HEK293 (cell line): ENCODE measurements at regions not wholly inside any gene's neighbourhood (a gene's known extent, or its start where the extent isn't known, plus 50 kb on each side); places are given as distances from the start of the nearest gene placed in this dataset.

ENCODE experiments used
- CTCF ChIA-PET: fragments of 350-600 bp; formaldehyde crosslinking; extraction: SDS; loops from one replicate; lab custom pipeline; 2021; ENCODE audit warnings: antibody characterized with exemption; lab: Yijun Ruan, JAX
- POLR2A ChIA-PET: fragments of 300-600 bp; formaldehyde crosslinking; extraction: SDS; loops from one replicate; lab custom pipeline; 2020; ENCODE audit warnings: antibody characterized with exemption, inconsistent platforms; lab: Yijun Ruan, JAX
- H3K27ac ChIP-seq: fragments of 200-500 bp; sonication (Bioruptor generic); 2 replicates; pipeline ENCODE4 v1.5.1; 2014; ENCODE audit warnings: low read depth, low read length, control low read depth, inconsistent platforms; ENCODE audit errors: extremely low read depth
- H3K36me3 ChIP-seq, 2 experiments: fragments of 200-500 bp in 1 of 2; sonication (Bioruptor generic) in 1 of 2; 1 replicate in 1 of 2; 2 replicates in 1 of 2; pipeline ENCODE4 v1.5.1; 2014 to 2017; ENCODE audit warnings: inconsistent platforms in 2 of 2, low read length in 2 of 2; ENCODE audit not compliant: control insufficient read depth in 2 of 2, insufficient read depth in 1 of 2
- H3K4me1 ChIP-seq: fragments of 200-500 bp; sonication (Bioruptor generic); 2 replicates; pipeline ENCODE4 v1.5.1; 2014; ENCODE audit warnings: mild to moderate bottlenecking, low read length, inconsistent platforms; ENCODE audit not compliant: control insufficient read depth, insufficient read depth
- H3K4me3 ChIP-seq: 2 replicates; pipeline ENCODE4 v1.5.1; 2011; ENCODE audit warnings: low read depth, mild to moderate bottlenecking, control low read depth, low read length, moderate library complexity
- H3K9me3 ChIP-seq: fragments of 200-500 bp; sonication (Bioruptor generic); 2 replicates; pipeline ENCODE4 v1.5.1; 2014; ENCODE audit warnings: low read depth, low read length, inconsistent platforms; ENCODE audit not compliant: control insufficient read depth, insufficient read depth
- FEZF1 ChIP-seq: fragments of 450-650 bp; formaldehyde crosslinking; IDR thresholded peaks from 2 replicates; pipeline ENCODE4 v1.5.1; 2016; ENCODE audit warnings: missing biosample characterization, missing genetic modification characterization
- IKZF3 ChIP-seq: fragments of 450-650 bp; IDR thresholded peaks from 2 replicates; pipeline ENCODE4 v1.5.0; 2018; ENCODE audit warnings: missing biosample characterization, mild to moderate bottlenecking, missing genetic modification characterization, moderate library complexity
- MYNN ChIP-seq: fragments of 450-650 bp; formaldehyde crosslinking; IDR thresholded peaks from 2 replicates; pipeline ENCODE4 v1.5.1; 2016; ENCODE audit warnings: missing biosample characterization, missing genetic modification characterization, borderline replicate concordance
- MZF1 ChIP-seq: fragments of 450-650 bp; formaldehyde crosslinking; IDR thresholded peaks from 2 replicates; pipeline ENCODE4 v1.5.1; 2017; ENCODE audit warnings: missing biosample characterization, missing genetic modification characterization, borderline replicate concordance
- ZBTB17 ChIP-seq: fragments of 450-650 bp; formaldehyde crosslinking; IDR thresholded peaks from 2 replicates; pipeline ENCODE4 v1.5.1; 2016; ENCODE audit warnings: missing biosample characterization, missing genetic modification characterization
- ZNF132 ChIP-seq: fragments of 450-650 bp; formaldehyde crosslinking; IDR thresholded peaks from 2 replicates; pipeline ENCODE4 v1.5.1; 2017; ENCODE audit warnings: missing biosample characterization, missing genetic modification characterization, borderline replicate concordance
- ZNF302 ChIP-seq: fragments of 450-650 bp; formaldehyde crosslinking; IDR thresholded peaks from 2 replicates; pipeline ENCODE4 v1.5.1; 2016; ENCODE audit warnings: missing biosample characterization, missing genetic modification characterization, low read depth
- ZNF514 ChIP-seq: fragments of 450-650 bp; formaldehyde crosslinking; IDR thresholded peaks from 2 replicates; pipeline ENCODE4 v1.5.1; 2016; ENCODE audit warnings: missing biosample characterization, missing genetic modification characterization
- ZNF555 ChIP-seq: fragments of 450-650 bp; formaldehyde crosslinking; conservative IDR thresholded peaks from 2 replicates; pipeline ENCODE4 v1.5.1; 2017; ENCODE audit warnings: missing biosample characterization, mild to moderate bottlenecking, missing genetic modification characterization, inconsistent platforms
- ZNF654 ChIP-seq: fragments of 450-650 bp; formaldehyde crosslinking; IDR thresholded peaks from 2 replicates; pipeline ENCODE4 v1.5.1; 2016; ENCODE audit warnings: low read depth, missing biosample characterization, missing genetic modification characterization
- ZNF776 ChIP-seq: fragments of 450-650 bp; formaldehyde crosslinking; IDR thresholded peaks from 2 replicates; pipeline ENCODE4 v1.5.0; 2017; ENCODE audit warnings: missing biosample characterization, missing genetic modification characterization, borderline replicate concordance
- TF ChIP-seq, protein P1 (sequence below): fragments of 450-650 bp; formaldehyde crosslinking; IDR thresholded peaks from 2 replicates; pipeline ENCODE4 v1.5.1; 2016; ENCODE audit warnings: missing biosample characterization, missing genetic modification characterization
- TF ChIP-seq, protein P2 (sequence below): fragments of 450-650 bp; formaldehyde crosslinking; IDR thresholded peaks from 2 replicates; pipeline ENCODE4 v1.5.1; 2016; ENCODE audit warnings: missing biosample characterization, missing genetic modification characterization, borderline replicate concordance
- TF ChIP-seq, protein P3 (sequence below): fragments of 450-650 bp; formaldehyde crosslinking; IDR thresholded peaks from 2 replicates; pipeline ENCODE4 v1.5.1; 2017; ENCODE audit warnings: missing biosample characterization, mild to moderate bottlenecking, missing genetic modification characterization, moderate library complexity
- TF ChIP-seq, protein P4 (sequence below): sonication (generic); formaldehyde crosslinking; IDR thresholded peaks from 2 replicates; pipeline ENCODE4 v1.8.1; 2022; ENCODE audit warnings: mild to moderate bottlenecking, moderate library complexity, missing genetic modification reagents

DNA sequence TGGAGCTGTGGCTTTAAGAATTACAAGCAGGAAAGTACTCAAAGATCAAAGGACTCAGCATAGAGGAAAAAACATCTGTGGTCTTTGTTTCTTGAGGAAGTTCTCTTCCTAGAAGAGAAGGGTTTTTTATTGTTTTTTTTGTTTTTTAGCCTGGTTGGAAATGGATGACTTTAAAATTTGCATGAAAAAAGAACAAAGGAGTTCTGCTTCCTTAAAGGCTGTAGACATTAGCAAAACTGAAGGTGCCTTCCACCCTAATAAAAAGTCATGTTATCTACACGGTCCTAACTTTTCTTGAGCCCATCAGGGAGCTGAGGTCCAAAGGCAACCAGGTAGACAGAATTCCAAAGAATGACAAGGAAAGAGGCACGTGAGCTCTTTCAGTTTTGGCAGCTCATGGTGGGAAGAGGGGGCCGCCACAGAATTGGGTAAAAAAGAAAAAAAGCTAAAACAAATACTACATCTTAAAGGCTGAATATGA, 356.6 kb downstream of the SH2D4B start (continued):
- no peak for TF ChIP-seq ZNF514 (tag by site-specific recombination)
- TF ChIP-seq MZF1 = no peak
- no peak for TF ChIP-seq ZBTB17 (tag by site-specific recombination)

DNA sequence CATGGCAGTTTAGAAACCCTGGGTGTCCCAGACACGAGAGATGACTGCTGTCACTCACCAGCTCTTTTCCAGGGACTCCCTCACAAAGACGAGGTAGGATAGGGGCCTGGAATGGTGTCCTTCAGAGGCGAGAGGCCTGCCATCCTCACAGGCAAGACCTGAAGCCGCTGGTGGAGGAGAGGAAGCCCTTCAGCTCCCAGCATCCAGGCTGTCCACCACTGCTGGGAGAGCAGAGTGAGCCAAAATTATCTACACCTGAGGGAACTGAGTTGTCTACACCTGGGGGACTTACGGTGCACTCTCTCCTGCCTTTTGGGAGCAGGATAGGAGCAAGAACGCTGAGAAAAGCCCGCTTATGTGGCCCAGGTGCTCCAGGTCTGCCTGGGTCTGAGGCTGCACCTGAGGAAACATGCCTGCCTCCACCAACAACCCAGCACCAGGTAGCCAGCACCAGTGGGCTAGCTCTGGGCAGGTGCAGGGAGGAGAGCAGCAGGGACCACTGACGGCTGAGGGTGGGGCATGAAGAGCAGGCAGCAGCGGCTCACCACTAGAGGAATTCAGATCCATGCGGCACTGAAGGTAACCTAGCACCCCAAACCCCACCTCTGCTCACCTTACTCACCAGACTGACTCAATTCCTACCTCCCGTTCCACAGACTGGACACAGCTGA, 357.2 kb downstream of the SH2D4B start:
- no peak overlapping the region for H3K4me3 ChIP-seq
- TF ChIP-seq IKZF3 (tag by site-specific recombination) (no peak), ZNF132 (tag by site-specific recombination) (no peak), FEZF1 (tag by site-specific recombination) (no peak), MYNN (tag by site-specific recombination) (no peak), ZNF555 (tag by site-specific recombination) (no peak), ZNF776 (tag by site-specific recombination) (no peak), ZNF654 (tag by site-specific recombination) (no peak), ZNF302 (tag by site-specific recombination) (no peak)
- TF ChIP-seq, protein P1, sequence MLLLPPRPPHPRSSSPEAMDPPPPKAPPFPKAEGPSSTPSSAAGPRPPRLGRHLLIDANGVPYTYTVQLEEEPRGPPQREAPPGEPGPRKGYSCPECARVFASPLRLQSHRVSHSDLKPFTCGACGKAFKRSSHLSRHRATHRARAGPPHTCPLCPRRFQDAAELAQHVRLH (tag by site-specific recombination) = no peak
- TF ChIP-seq, protein P2, sequence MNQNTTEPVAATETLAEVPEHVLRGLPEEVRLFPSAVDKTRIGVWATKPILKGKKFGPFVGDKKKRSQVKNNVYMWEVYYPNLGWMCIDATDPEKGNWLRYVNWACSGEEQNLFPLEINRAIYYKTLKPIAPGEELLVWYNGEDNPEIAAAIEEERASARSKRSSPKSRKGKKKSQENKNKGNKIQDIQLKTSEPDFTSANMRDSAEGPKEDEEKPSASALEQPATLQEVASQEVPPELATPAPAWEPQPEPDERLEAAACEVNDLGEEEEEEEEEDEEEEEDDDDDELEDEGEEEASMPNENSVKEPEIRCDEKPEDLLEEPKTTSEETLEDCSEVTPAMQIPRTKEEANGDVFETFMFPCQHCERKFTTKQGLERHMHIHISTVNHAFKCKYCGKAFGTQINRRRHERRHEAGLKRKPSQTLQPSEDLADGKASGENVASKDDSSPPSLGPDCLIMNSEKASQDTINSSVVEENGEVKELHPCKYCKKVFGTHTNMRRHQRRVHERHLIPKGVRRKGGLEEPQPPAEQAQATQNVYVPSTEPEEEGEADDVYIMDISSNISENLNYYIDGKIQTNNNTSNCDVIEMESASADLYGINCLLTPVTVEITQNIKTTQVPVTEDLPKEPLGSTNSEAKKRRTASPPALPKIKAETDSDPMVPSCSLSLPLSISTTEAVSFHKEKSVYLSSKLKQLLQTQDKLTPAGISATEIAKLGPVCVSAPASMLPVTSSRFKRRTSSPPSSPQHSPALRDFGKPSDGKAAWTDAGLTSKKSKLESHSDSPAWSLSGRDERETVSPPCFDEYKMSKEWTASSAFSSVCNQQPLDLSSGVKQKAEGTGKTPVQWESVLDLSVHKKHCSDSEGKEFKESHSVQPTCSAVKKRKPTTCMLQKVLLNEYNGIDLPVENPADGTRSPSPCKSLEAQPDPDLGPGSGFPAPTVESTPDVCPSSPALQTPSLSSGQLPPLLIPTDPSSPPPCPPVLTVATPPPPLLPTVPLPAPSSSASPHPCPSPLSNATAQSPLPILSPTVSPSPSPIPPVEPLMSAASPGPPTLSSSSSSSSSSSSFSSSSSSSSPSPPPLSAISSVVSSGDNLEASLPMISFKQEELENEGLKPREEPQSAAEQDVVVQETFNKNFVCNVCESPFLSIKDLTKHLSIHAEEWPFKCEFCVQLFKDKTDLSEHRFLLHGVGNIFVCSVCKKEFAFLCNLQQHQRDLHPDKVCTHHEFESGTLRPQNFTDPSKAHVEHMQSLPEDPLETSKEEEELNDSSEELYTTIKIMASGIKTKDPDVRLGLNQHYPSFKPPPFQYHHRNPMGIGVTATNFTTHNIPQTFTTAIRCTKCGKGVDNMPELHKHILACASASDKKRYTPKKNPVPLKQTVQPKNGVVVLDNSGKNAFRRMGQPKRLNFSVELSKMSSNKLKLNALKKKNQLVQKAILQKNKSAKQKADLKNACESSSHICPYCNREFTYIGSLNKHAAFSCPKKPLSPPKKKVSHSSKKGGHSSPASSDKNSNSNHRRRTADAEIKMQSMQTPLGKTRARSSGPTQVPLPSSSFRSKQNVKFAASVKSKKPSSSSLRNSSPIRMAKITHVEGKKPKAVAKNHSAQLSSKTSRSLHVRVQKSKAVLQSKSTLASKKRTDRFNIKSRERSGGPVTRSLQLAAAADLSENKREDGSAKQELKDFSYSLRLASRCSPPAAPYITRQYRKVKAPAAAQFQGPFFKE = no peak
- TF ChIP-seq, protein P3, sequence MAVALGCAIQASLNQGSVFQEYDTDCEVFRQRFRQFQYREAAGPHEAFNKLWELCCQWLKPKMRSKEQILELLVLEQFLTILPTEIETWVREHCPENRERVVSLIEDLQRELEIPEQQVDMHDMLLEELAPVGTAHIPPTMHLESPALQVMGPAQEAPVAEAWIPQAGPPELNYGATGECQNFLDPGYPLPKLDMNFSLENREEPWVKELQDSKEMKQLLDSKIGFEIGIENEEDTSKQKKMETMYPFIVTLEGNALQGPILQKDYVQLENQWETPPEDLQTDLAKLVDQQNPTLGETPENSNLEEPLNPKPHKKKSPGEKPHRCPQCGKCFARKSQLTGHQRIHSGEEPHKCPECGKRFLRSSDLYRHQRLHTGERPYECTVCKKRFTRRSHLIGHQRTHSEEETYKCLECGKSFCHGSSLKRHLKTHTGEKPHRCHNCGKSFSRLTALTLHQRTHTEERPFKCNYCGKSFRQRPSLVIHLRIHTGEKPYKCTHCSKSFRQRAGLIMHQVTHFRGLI = no peak
- TF ChIP-seq, protein P4, sequence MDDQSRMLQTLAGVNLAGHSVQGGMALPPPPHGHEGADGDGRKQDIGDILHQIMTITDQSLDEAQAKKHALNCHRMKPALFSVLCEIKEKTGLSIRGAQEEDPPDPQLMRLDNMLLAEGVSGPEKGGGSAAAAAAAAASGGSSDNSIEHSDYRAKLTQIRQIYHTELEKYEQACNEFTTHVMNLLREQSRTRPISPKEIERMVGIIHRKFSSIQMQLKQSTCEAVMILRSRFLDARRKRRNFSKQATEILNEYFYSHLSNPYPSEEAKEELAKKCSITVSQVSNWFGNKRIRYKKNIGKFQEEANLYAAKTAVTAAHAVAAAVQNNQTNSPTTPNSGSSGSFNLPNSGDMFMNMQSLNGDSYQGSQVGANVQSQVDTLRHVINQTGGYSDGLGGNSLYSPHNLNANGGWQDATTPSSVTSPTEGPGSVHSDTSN (CRISPR knock-in tag) = no peak
- H3K9me3 ChIP-seq = no peaks in the 10 kb centered on the region
- CTCF ChIA-PET = interaction anchor here (0.8 to 0.9 kb wide), 2 partner anchors 29 to 50 kb away, joined by 3 to 5 read pairs; no protein-coding TSS in a partner anchor
- no peaks in the 10 kb centered on the region for H3K4me1 ChIP-seq
- no peaks in the 10 kb centered on the region for H3K36me3 ChIP-seq
- H3K27ac ChIP-seq = no peak overlapping the region
- POLR2A ChIA-PET = no interaction called here
